VCaP (cell line): ENCODE measurements at regions not wholly inside any gene's neighbourhood (a gene's known extent, or its start where the extent isn't known, plus 50 kb on each side); places are given as distances from the start of the nearest gene placed in this dataset.

ENCODE experiments used
- H3K27ac ChIP-seq: fragments of 450-650 bp; 2 replicates; pipeline ENCODE4 v1.5.1; 2017
- TF ChIP-seq, protein P1 (sequence below): fragments of 450-650 bp; conservative IDR thresholded peaks from 2 replicates; pipeline ENCODE4 v1.5.1; 2017; ENCODE audit warnings: mild to moderate bottlenecking, moderate library complexity

DNA sequence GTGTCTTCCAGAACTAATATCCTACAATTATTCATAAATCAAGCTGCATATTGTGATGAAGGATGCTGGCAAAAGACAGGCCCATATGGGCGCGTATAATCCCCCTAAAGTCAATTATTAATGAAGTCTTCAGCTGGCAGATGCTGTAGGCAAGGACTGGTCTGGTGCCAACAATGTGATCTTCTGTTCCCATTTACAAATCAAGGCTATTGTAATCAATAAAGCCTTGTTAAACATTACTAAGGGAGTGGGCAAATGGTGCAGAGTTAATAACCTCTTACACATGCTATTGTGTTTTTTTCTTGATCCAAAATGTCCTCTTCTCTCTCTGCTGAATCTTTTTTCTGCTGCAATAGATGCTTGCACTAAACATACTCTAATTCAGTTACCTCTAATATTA, 119.0 kb downstream of the ALDH8A1 start:
- no peak overlapping the region for H3K27ac ChIP-seq
- TF ChIP-seq, protein P1, sequence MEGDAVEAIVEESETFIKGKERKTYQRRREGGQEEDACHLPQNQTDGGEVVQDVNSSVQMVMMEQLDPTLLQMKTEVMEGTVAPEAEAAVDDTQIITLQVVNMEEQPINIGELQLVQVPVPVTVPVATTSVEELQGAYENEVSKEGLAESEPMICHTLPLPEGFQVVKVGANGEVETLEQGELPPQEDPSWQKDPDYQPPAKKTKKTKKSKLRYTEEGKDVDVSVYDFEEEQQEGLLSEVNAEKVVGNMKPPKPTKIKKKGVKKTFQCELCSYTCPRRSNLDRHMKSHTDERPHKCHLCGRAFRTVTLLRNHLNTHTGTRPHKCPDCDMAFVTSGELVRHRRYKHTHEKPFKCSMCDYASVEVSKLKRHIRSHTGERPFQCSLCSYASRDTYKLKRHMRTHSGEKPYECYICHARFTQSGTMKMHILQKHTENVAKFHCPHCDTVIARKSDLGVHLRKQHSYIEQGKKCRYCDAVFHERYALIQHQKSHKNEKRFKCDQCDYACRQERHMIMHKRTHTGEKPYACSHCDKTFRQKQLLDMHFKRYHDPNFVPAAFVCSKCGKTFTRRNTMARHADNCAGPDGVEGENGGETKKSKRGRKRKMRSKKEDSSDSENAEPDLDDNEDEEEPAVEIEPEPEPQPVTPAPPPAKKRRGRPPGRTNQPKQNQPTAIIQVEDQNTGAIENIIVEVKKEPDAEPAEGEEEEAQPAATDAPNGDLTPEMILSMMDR, result no peak

DNA sequence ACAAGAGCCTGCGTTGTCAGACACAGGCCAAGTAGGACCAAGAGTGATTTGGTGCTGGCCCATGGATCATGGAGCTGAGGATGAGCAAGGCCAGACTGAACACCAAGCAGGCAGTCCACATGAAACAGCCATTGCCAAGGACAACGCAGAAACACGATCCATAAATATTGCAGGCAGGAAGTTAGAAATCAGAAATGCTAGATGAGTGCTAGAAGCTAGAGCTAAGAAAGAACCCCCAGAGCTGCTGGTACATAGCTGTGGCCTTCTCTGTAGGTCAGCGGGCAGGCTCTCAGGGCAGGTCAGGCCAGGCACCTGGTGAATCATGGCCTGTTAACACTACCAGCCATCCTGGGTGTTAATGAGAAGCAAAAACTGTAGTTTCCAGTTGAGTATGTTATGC, 119.7 kb downstream of the ALDH8A1 start:
- TF ChIP-seq, protein P1, result no peak
- no peak overlapping the region for H3K27ac ChIP-seq

DNA sequence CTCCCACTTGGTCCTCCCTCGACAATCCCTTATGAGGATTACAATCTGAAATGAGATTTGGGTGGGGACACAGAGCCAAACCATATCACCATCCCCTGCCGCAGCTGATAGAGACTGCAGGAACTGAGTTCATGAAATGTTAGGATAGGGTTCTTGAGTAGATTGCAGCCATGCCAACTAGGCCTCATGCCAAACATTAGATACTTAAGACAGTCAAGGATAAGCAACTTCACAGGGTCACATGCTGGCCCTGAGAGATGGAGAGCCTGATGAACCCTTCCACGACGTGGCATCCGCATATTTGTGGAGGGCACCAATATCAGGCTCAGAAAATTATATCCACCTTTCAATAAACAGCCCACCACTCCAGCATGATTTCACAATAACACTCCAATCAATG, 121.3 kb downstream of the ALDH8A1 start:
- no peak overlapping the region for H3K27ac ChIP-seq
- TF ChIP-seq, protein P1, result no peak

DNA sequence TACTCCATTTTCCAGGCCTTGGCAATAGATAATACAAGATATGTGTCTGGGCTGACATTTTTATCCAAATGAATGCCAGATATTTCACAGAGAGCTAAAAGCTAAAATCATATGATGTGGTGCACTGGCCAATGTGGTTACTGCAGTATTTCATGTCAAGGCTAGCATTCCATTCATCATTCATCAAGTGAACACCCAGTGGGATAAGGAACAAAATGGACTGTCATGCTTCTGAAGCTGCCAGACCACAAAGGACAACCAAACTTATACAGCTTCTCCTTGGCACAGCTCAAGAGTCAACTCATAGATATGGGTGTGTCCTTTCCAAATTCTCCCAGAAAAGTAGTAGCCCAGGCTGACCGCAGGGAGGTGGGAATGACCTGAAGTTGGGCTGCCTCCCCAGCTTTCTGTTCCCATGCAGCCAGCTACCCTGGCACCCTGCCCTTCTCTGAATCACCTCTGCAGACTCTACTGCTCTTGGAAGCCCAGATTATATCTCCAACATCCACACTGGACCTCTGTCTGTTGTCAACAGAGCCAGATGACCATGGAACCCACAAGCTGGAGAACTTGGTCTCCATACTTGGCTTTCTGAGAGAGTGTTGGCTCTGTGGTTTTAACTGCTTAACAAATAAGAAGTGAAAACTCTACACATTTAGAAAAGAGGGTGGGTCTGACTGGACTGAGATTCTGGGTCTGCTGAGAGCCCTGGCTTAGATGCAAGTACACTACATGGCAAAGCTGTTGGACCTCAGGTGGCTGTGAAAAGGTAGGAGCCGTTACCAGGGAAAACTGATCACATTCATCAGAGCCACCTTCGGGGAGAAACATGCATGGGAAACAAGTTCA, 122.8 kb downstream of the ALDH8A1 start:
- TF ChIP-seq, protein P1, result no peak
- H3K27ac ChIP-seq, result no peak overlapping the region

DNA sequence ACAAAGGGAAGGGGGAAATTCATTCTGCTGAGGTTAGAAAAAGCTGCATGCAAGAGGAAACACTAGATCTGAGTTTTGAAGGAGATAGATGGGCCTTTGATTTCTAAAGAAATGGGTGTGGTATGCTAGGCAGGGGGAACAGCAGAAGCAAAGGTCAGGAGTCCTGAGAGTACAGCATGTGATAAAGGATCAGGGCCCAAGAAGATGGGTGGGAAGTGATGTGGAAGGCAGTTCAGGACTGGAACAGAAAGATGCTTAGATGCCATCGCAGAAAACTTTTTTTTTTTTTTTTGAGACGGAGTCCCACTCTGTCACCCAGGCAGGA, 126.2 kb downstream of the ALDH8A1 start:
- TF ChIP-seq, protein P1, result no peak
- H3K27ac ChIP-seq, result no peak overlapping the region

DNA sequence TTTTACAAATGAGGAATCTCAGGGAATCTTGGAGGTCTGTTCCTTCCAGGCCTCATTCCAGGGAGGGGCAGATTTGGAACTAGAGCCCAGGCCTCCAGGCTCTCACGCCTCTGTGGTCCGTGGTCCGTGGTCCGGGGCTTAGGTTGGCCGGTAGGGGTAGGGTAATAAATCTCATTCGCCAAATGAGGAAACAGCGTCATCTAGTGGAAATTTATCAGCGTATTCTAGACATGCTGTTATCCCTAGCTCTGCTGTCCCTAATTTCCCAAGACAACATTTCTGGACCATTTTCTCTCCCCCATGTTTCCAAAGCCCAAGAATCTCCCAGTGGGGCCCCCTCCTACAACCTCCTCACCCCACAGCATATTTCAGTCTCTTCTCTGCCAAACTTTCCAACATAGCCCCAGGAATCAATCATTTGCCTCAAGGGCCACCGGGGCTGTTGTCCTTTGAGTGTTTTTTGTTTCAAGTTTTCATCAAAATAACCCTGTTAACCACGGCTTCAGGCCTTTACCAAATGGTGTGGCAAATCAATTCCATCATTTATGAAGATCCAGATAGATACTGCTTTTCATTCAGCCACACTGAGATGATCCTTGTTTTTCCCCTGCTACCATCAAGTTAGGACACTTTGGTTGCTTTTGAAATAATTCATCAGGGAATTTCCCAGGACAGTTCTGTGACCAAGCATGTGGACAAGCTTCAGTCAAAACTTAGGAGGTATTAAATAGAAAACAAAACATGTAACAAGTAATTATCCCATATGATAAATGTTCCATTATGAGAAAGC, 126.8 kb downstream of the ALDH8A1 start:
- H3K27ac ChIP-seq, result no peak overlapping the region
- TF ChIP-seq, protein P1, result peak; percentile 95
